A673 (cell line): ENCODE measurements at regions not wholly inside any gene's neighbourhood (a gene's known extent, or its start where the extent isn't known, plus 50 kb on each side); places are given as distances from the start of the nearest gene placed in this dataset.

ENCODE experiments used
- EZH2 ChIP-seq: fragments of 200-600 bp; sonication (generic); IDR thresholded peaks from 2 replicates; pipeline ENCODE4 v1.6.1; 2017; ENCODE audit warnings: borderline replicate concordance, low read depth, mild to moderate bottlenecking, mixed read lengths, antibody characterized with exemption, low read length; ENCODE audit not compliant: poor library complexity, severe bottlenecking
- TF ChIP-seq, protein P1 (sequence below): fragments of 300-800, 200-600 bp; sonication (generic); conservative IDR thresholded peaks from 2 replicates; pipeline ENCODE4 v1.5.1; 2017; ENCODE audit warnings: low read depth, mild to moderate bottlenecking, antibody characterized with exemption, low read length, moderate library complexity, mixed read lengths

DNA sequence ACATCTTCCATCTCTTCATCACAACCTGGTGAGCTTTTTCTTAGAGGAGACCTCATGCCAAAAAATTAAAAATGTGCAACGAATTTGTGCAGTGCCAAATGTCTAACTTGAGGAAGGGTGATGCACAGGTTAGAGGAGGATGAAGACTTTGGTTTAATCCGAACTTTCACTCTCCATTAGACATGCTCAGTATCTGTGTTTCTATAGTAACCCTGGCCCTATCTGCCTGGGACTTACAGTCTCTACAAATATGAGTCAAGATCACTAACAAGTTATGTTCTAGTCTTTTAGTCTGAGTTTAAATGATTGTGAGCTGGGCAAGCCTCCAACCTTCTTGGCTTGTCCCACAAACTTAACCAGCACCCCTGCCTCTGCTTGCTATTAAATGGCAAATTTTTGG is 377.0 kb downstream of the BMP2 start:
- TF ChIP-seq, protein P1, sequence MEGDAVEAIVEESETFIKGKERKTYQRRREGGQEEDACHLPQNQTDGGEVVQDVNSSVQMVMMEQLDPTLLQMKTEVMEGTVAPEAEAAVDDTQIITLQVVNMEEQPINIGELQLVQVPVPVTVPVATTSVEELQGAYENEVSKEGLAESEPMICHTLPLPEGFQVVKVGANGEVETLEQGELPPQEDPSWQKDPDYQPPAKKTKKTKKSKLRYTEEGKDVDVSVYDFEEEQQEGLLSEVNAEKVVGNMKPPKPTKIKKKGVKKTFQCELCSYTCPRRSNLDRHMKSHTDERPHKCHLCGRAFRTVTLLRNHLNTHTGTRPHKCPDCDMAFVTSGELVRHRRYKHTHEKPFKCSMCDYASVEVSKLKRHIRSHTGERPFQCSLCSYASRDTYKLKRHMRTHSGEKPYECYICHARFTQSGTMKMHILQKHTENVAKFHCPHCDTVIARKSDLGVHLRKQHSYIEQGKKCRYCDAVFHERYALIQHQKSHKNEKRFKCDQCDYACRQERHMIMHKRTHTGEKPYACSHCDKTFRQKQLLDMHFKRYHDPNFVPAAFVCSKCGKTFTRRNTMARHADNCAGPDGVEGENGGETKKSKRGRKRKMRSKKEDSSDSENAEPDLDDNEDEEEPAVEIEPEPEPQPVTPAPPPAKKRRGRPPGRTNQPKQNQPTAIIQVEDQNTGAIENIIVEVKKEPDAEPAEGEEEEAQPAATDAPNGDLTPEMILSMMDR = no peak
- no peak for TF ChIP-seq EZH2
